ENCODE measurements at regions not wholly inside any gene's neighbourhood (a gene's known extent, or its start where the extent isn't known, plus 50 kb on each side); places are given as distances from the start of the nearest gene placed in this dataset.
"Not testable (repeated sequence)": the region's sequence is repeated elsewhere in the genome, so short reads cannot be mapped to it uniquely, and the experiment has no call there.

- DNase-seq (ENCODE audit: low read depth) = no peak
Observed at GRCh38 chr3:153746211-153746610, 375.0 kb upstream of the ARHGEF26 start.

- no peak for DNase-seq (ENCODE audit: low read depth)
Observed at GRCh38 chr3:153749070-153749610, 372.1 kb upstream of the ARHGEF26 start.

GRCh38 chr3:153752405-153753027, 368.7 kb upstream of the ARHGEF26 start:
- peak; percentile 80 for DNase-seq (ENCODE audit: low read depth)

GRCh38 chr3:153753035-153753434, 368.2 kb upstream of the ARHGEF26 start:
- no peak for DNase-seq (ENCODE audit: low read depth)

GRCh38 chr3:153756816-153757215, 364.4 kb upstream of the ARHGEF26 start:
- peak; percentile 70 for DNase-seq (ENCODE audit: low read depth)

GRCh38 chr3:153757839-153758238, 363.4 kb upstream of the ARHGEF26 start:
- peak; percentile 9 for DNase-seq (ENCODE audit: low read depth)

- no peak for DNase-seq (ENCODE audit: low read depth)
Observed at GRCh38 chr3:153760948-153761347, 360.2 kb upstream of the ARHGEF26 start.

- no peak for DNase-seq (ENCODE audit: low read depth)
Observed at GRCh38 chr3:153762411-153763235, 358.6 kb upstream of the ARHGEF26 start.

GRCh38 chr3:153767601-153768560, 353.3 kb upstream of the ARHGEF26 start:
- peak; percentile 22 for DNase-seq (ENCODE audit: low read depth)

GRCh38 chr3:153768561-153769469, 352.4 kb upstream of the ARHGEF26 start:
- DNase-seq (ENCODE audit: low read depth) = peak; percentile 61

GRCh38 chr3:153783106-153783505, 338.1 kb upstream of the ARHGEF26 start:
- no peak for DNase-seq (ENCODE audit: low read depth)

GRCh38 chr3:153783741-153784480, 337.3 kb upstream of the ARHGEF26 start:
- no peak for DNase-seq (ENCODE audit: low read depth)

GRCh38 chr3:153785901-153786300, 335.3 kb upstream of the ARHGEF26 start:
- DNase-seq (ENCODE audit: low read depth) = no peak

GRCh38 chr3:153789380-153789779, 331.8 kb upstream of the ARHGEF26 start:
- DNase-seq (ENCODE audit: low read depth) = no peak

GRCh38 chr3:153797056-153797455, 324.1 kb upstream of the ARHGEF26 start:
- DNase-seq (ENCODE audit: low read depth) = not testable (repeated sequence)

- no peak for DNase-seq (ENCODE audit: low read depth)
Observed at GRCh38 chr3:153809097-153809496, 312.1 kb upstream of the ARHGEF26 start.

GRCh38 chr3:153818338-153818737, 302.9 kb upstream of the ARHGEF26 start:
- DNase-seq (ENCODE audit: low read depth) = no peak

- DNase-seq (ENCODE audit: low read depth) = no peak
Observed at GRCh38 chr3:153820035-153820434, 301.2 kb upstream of the ARHGEF26 start.

GRCh38 chr3:153828346-153828745, 292.8 kb upstream of the ARHGEF26 start:
- peak; percentile 32 for DNase-seq (ENCODE audit: low read depth)

- peak; percentile 17 for DNase-seq (ENCODE audit: low read depth)
Observed at GRCh38 chr3:153829606-153830170, 291.5 kb upstream of the ARHGEF26 start.

All from renal cortical epithelial cell (primary cell).